IPS-18a (cell line): ENCODE measurements at regions not wholly inside any gene's neighbourhood (a gene's known extent, or its start where the extent isn't known, plus 50 kb on each side); places are given as distances from the start of the nearest gene placed in this dataset.
"Not testable (repeated sequence)": the region's sequence is repeated elsewhere in the genome, so short reads cannot be mapped to it uniquely, and the experiment has no call there.

Experiments
- H3K27ac ChIP-seq: one replicate; pipeline ENCODE4 v1.5.1; 2013; ENCODE audit warnings: low read length
- H3K27me3 ChIP-seq: one replicate; pipeline ENCODE4 v1.6.1; 2013; ENCODE audit warnings: mild to moderate bottlenecking, low read length; ENCODE audit not compliant: control insufficient read depth, insufficient read depth
- H3K36me3 ChIP-seq: one replicate; pipeline ENCODE4 v1.6.1; 2013; ENCODE audit warnings: low read depth, low read length; ENCODE audit not compliant: control insufficient read depth
- H3K4me1 ChIP-seq: one replicate; pipeline ENCODE4 v1.6.1; 2013; ENCODE audit warnings: low read depth, low read length; ENCODE audit not compliant: control insufficient read depth
- H3K4me3 ChIP-seq: one replicate; pipeline ENCODE4 v1.5.1; 2013; ENCODE audit warnings: low read length
- H3K9ac ChIP-seq: one replicate; pipeline ENCODE4 v1.6.1; 2013; ENCODE audit warnings: mild to moderate bottlenecking, low read length, moderate library complexity
- H3K9me3 ChIP-seq: one replicate; pipeline ENCODE4 v1.6.1; 2013; ENCODE audit warnings: low read depth, low read length; ENCODE audit not compliant: control insufficient read depth

- Histone ChIP-seq H3K4me3 (no peak overlapping the region), H3K4me1 (peaks cover 5% of the 10 kb centered on the region), H3K27me3 (no peaks in the 10 kb centered on the region), H3K9ac (no peak overlapping the region), H3K9me3 (peaks cover 3% of the 10 kb centered on the region), H3K36me3 (no peaks in the 10 kb centered on the region), H3K27ac (no peak overlapping the region)
Measured at GRCh38 chr16:79390481-79391051, 210.0 kb downstream of the MAF start.

- H3K27ac ChIP-seq, result no peak overlapping the region
- H3K9me3 ChIP-seq, result peaks cover 3% of the 10 kb centered on the region
- no peak overlapping the region for H3K4me3 ChIP-seq
Measured at GRCh38 chr16:79388396-79388795, 212.1 kb downstream of the MAF start.

GRCh38 chr16:79386299-79386698, 214.2 kb downstream of the MAF start:
- Histone ChIP-seq H3K36me3 (no peaks in the 10 kb centered on the region), H3K27me3 (no peaks in the 10 kb centered on the region)

More at GRCh38 chr16:79388396-79388795, 212.1 kb downstream of the MAF start:
- no peaks in the 10 kb centered on the region for H3K27me3 ChIP-seq
- no peaks in the 10 kb centered on the region for H3K36me3 ChIP-seq
- peaks cover 5% of the 10 kb centered on the region for H3K4me1 ChIP-seq
- no peak overlapping the region for H3K9ac ChIP-seq

GRCh38 chr16:79381603-79382042, 218.9 kb downstream of the MAF start:
- H3K4me3 ChIP-seq, result no peak overlapping the region
- no peaks in the 10 kb centered on the region for H3K4me1 ChIP-seq
- H3K9ac ChIP-seq, result no peak overlapping the region
- peaks cover 3% of the 10 kb centered on the region for H3K9me3 ChIP-seq
- H3K27me3 ChIP-seq, result no peaks in the 10 kb centered on the region
- H3K27ac ChIP-seq, result no peak overlapping the region
- H3K36me3 ChIP-seq, result no peaks in the 10 kb centered on the region

More at GRCh38 chr16:79386299-79386698, 214.2 kb downstream of the MAF start:
- Histone ChIP-seq H3K9ac (no peak overlapping the region), H3K4me1 (peaks cover 5% of the 10 kb centered on the region), H3K9me3 (peaks cover 3% of the 10 kb centered on the region), H3K27ac (no peak overlapping the region), H3K4me3 (no peak overlapping the region)

GRCh38 chr16:79380995-79381602, 219.4 kb downstream of the MAF start:
- no peaks in the 10 kb centered on the region for H3K36me3 ChIP-seq
- peaks cover 3% of the 10 kb centered on the region for H3K9me3 ChIP-seq
- no peaks in the 10 kb centered on the region for H3K27me3 ChIP-seq
- H3K4me1 ChIP-seq, result no peaks in the 10 kb centered on the region
- no peak overlapping the region for H3K4me3 ChIP-seq
- no peak overlapping the region for H3K27ac ChIP-seq
- no peak overlapping the region for H3K9ac ChIP-seq

- no peak overlapping the region for H3K9ac ChIP-seq
- no peaks in the 10 kb centered on the region for H3K36me3 ChIP-seq
- H3K9me3 ChIP-seq, result no peaks in the 10 kb centered on the region
- H3K4me3 ChIP-seq, result no peak overlapping the region
- H3K27ac ChIP-seq, result no peak overlapping the region
- H3K27me3 ChIP-seq, result no peaks in the 10 kb centered on the region
- no peaks in the 10 kb centered on the region for H3K4me1 ChIP-seq
Measured at GRCh38 chr16:79379095-79379494, 221.4 kb downstream of the MAF start.

- not testable (repeated sequence) for H3K4me3 ChIP-seq, H3K36me3 ChIP-seq, H3K4me1 ChIP-seq, H3K9ac ChIP-seq, H3K27ac ChIP-seq, H3K27me3 ChIP-seq, H3K9me3 ChIP-seq
Measured at GRCh38 chr16:79377082-79377481, 223.5 kb downstream of the MAF start.

GRCh38 chr16:79375351-79375750, 225.2 kb downstream of the MAF start:
- Histone ChIP-seq H3K9ac (no peak overlapping the region), H3K4me3 (no peak overlapping the region), H3K27me3 (no peaks in the 10 kb centered on the region), H3K9me3 (no peaks in the 10 kb centered on the region), H3K36me3 (no peaks in the 10 kb centered on the region), H3K4me1 (no peaks in the 10 kb centered on the region), H3K27ac (no peak overlapping the region)

GRCh38 chr16:79372503-79373184, 227.9 kb downstream of the MAF start:
- Histone ChIP-seq H3K4me1 (no peaks in the 10 kb centered on the region), H3K27ac (no peak overlapping the region), H3K9me3 (no peaks in the 10 kb centered on the region), H3K9ac (no peak overlapping the region), H3K27me3 (no peaks in the 10 kb centered on the region), H3K4me3 (no peak overlapping the region), H3K36me3 (no peaks in the 10 kb centered on the region)

GRCh38 chr16:79370736-79371135, 229.8 kb downstream of the MAF start:
- Histone ChIP-seq H3K4me1 (no peaks in the 10 kb centered on the region), H3K36me3 (no peaks in the 10 kb centered on the region), H3K4me3 (no peak overlapping the region), H3K9ac (no peak overlapping the region), H3K27ac (no peak overlapping the region), H3K9me3 (peaks cover 3% of the 10 kb centered on the region), H3K27me3 (no peaks in the 10 kb centered on the region)

- H3K9ac ChIP-seq, result no peak overlapping the region
- H3K4me1 ChIP-seq, result no peaks in the 10 kb centered on the region
- no peak overlapping the region for H3K27ac ChIP-seq
- H3K27me3 ChIP-seq, result no peaks in the 10 kb centered on the region
- no peaks in the 10 kb centered on the region for H3K36me3 ChIP-seq
- no peak overlapping the region for H3K4me3 ChIP-seq
- peaks cover 3% of the 10 kb centered on the region for H3K9me3 ChIP-seq
Measured at GRCh38 chr16:79369796-79370195, 230.7 kb downstream of the MAF start.

- Histone ChIP-seq H3K4me3 (no peak overlapping the region), H3K4me1 (no peaks in the 10 kb centered on the region), H3K36me3 (no peaks in the 10 kb centered on the region), H3K9me3 (peaks cover 3% of the 10 kb centered on the region), H3K9ac (no peak overlapping the region), H3K27ac (no peak overlapping the region), H3K27me3 (no peaks in the 10 kb centered on the region)
Measured at GRCh38 chr16:79367822-79368221, 232.7 kb downstream of the MAF start.
